GM06990 (cell line): ENCODE measurements at regions not wholly inside any gene's neighbourhood (a gene's known extent, or its start where the extent isn't known, plus 50 kb on each side); places are given as distances from the start of the nearest gene placed in this dataset.

Experiments used
- DNase-seq: peaks from one replicate; pipeline ENCODE4 v3.0.0-alpha.2; 2011; ENCODE audit not compliant: insufficient read length; ENCODE audit errors: extremely low read depth
- H3K27me3 ChIP-seq: replicated peaks from 2 replicates; pipeline ENCODE4 v1.6.0; 2011; ENCODE audit warnings: low read length; ENCODE audit not compliant: control insufficient read depth, insufficient read depth
- H3K36me3 ChIP-seq: 2 replicates; pipeline ENCODE4 v1.5.1; 2011; ENCODE audit warnings: low read length; ENCODE audit not compliant: control insufficient read depth, insufficient read depth
- H3K4me3 ChIP-seq: replicated peaks from 2 replicates; pipeline ENCODE4 v1.5.1; 2011; ENCODE audit warnings: low read depth, mild to moderate bottlenecking, control low read depth, low read length
- TF ChIP-seq, protein P1 (sequence below): IDR thresholded peaks from 2 replicates; pipeline ENCODE4 v1.5.1; 2011; ENCODE audit warnings: low read length, control low read depth, mild to moderate bottlenecking, inconsistent platforms; ENCODE audit not compliant: insufficient read depth, poor library complexity, severe bottlenecking

DNA sequence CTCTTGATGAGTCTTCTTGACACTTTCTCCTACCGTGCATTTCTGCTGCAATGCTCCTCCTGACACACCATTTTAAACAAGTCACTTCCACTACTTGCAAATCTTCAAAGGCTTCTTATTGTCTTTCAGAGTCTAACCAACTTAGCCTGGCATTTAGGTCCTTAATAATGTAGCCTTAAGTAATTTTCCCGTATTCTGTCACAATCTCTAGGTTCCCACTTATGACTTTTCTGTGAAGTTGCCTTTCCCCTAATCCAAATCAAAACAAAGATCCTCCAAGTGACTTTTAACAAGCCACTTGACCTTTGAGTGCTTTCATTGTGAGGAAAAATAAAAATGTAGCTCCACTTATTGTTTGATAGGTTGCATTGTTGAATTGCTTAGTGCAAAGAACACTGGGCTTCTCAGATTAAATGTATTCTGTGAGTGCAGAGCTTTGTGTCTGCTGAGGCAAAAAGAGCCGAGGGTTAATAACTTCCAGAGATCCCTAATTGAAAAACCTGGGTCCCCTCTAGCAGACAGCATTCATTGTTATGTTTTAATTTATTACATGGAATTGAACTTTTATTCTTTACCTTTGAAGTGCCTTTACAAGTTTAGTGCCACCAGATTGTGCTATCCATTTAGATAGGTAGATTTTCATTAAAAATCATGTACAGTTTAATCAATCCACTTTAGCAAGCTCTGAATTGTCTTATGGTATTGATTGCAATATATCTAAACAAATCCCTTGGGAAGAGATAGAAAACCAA, 341.7 kb upstream of the TYRP1 start:
- TF ChIP-seq, protein P1, sequence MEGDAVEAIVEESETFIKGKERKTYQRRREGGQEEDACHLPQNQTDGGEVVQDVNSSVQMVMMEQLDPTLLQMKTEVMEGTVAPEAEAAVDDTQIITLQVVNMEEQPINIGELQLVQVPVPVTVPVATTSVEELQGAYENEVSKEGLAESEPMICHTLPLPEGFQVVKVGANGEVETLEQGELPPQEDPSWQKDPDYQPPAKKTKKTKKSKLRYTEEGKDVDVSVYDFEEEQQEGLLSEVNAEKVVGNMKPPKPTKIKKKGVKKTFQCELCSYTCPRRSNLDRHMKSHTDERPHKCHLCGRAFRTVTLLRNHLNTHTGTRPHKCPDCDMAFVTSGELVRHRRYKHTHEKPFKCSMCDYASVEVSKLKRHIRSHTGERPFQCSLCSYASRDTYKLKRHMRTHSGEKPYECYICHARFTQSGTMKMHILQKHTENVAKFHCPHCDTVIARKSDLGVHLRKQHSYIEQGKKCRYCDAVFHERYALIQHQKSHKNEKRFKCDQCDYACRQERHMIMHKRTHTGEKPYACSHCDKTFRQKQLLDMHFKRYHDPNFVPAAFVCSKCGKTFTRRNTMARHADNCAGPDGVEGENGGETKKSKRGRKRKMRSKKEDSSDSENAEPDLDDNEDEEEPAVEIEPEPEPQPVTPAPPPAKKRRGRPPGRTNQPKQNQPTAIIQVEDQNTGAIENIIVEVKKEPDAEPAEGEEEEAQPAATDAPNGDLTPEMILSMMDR = no peak
- DNase-seq = no peak
- H3K4me3 ChIP-seq = no peak overlapping the region
- H3K36me3 ChIP-seq = no peaks in the 10 kb centered on the region
- H3K27me3 ChIP-seq = no peaks in the 10 kb centered on the region

DNA sequence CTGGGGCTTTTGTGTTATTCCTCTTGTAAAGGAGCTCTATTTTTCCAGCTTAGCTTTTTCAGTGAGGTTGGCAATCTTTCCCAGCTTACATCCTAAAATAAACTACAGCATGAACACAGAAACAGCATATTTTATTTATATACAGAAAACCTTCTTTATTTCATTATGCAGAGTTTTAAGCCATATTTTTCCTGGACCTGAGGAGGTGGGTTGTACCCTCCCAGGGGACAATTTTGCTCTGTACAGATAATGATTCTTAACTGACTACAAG, 341.2 kb upstream of the TYRP1 start:
- DNase-seq = no peak
- TF ChIP-seq, protein P1 = no peak
- Histone ChIP-seq H3K4me3 (no peak overlapping the region), H3K36me3 (no peaks in the 10 kb centered on the region), H3K27me3 (no peaks in the 10 kb centered on the region)

DNA sequence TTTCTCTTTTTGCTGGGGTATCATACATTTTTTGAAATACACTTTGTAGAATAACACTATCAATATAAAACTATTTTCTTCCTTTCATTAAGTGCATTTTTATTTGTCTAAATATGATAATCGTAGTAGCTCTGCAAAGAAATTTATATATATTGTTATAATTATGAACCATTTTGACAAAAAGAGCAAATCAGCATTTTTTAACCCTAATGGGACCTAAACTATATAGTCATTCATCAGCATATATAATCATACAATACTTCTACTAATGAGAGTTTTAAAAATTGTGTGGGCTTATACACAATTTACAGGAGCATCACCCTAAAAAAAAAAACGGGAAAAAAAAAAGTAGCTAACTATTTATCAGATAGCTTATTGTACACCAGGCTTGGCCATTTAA, 329.7 kb upstream of the TYRP1 start:
- Histone ChIP-seq H3K4me3 (no peak overlapping the region), H3K27me3 (no peaks in the 10 kb centered on the region), H3K36me3 (no peaks in the 10 kb centered on the region)
- DNase-seq = no peak
- TF ChIP-seq, protein P1 = no peak

DNA sequence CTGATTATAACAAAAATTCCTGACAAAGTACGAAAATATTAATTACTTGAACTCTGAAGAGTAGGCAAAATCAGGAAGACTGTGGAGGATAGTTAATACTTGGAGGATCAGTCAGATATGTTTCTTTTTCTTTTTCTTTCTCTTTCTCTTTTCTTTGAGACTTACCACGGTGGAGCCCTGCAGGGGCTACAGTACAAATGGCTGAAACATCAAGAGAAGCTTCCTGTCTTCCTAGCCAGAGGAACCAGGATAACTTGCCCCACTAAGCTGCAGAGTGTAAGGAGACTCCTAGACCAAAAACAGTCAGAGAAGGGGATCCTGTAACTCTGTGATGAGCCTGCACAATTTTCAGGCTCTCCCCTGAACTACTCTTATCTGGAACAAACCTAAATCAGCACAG, 324.6 kb upstream of the TYRP1 start:
- Histone ChIP-seq H3K36me3 (no peaks in the 10 kb centered on the region), H3K4me3 (no peak overlapping the region), H3K27me3 (no peaks in the 10 kb centered on the region)
- DNase-seq = no peak
- TF ChIP-seq, protein P1 = no peak

DNA sequence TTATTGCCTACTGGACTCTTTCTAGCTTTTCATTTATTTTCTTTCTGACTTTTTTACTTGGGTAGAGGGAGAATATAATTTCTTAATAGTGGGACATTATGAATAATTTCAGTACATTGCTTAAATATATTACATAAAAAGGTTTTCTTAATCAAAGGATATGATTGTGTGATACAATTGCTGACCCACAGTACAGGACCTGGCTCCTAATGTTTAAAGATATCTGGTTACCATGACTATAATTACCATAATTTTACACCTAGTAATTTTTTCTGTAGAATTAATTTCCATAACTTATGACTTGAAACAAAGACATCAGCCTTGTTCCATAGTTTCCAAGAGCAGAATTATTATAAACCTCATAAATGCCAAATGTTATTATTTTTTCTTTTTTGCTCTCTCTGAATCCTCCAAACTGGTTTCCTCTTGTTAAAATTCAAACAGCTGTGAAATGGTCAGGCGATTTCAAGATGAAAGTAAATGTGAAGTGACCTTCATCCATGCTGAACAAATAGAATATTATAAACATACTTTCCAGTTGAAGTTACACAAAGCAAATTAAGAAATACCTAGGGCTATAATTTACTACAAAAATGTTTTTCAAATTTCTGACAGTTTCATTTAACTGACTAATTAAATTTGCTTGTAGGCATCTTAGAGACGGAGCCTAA, 301.2 kb upstream of the TYRP1 start:
- DNase-seq = no peak
- no peak overlapping the region for H3K4me3 ChIP-seq
- TF ChIP-seq, protein P1 = no peak

DNA sequence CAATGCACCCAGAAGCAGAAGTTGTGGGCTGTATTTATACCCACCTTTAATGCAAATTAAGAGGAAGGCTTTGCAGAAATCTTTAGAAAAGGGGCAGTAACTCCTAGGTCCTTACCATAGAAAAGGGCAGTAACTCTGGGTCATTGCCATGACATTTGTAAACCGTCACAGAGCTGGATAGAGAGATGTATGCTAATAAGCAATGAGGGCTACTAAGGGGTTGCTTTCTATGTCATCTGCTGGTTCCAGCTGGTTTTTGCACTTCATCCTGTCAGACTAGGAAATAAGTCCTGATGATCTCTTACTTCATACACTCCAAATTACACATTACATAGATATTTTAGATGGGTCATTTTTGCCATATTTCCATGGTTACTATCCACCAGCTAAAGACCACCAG, 299.1 kb upstream of the TYRP1 start:
- TF ChIP-seq, protein P1 = no peak
- Histone ChIP-seq H3K36me3 (no peaks in the 10 kb centered on the region), H3K27me3 (no peaks in the 10 kb centered on the region)

More for the DNA sequence above, 301.2 kb upstream of the TYRP1 start:
- no peaks in the 10 kb centered on the region for H3K27me3 ChIP-seq
- H3K36me3 ChIP-seq = no peaks in the 10 kb centered on the region

More for the DNA sequence above, 299.1 kb upstream of the TYRP1 start:
- no peak for DNase-seq
- H3K4me3 ChIP-seq = no peak overlapping the region
